GM19463 (cell line): ENCODE measurements at regions not wholly inside any gene's neighbourhood (a gene's known extent, or its start where the extent isn't known, plus 50 kb on each side); places are given as distances from the start of the nearest gene placed in this dataset.
"Not testable (repeated sequence)": the region's sequence is repeated elsewhere in the genome, so short reads cannot be mapped to it uniquely, and the experiment has no call there.

Source experiments
- ATAC-seq: cut with Tn5 transposase; IDR thresholded peaks from one replicate; pipeline ENCODE4 v1.9.1; 2021; ENCODE audit warnings: mild to moderate bottlenecking, moderate library complexity; ENCODE audit not compliant: unreplicated experiment

- no peak for ATAC-seq
Observed at GRCh38 chrX:131595120-131595519, 51.2 kb downstream of the OR13H1 start.

DNA sequence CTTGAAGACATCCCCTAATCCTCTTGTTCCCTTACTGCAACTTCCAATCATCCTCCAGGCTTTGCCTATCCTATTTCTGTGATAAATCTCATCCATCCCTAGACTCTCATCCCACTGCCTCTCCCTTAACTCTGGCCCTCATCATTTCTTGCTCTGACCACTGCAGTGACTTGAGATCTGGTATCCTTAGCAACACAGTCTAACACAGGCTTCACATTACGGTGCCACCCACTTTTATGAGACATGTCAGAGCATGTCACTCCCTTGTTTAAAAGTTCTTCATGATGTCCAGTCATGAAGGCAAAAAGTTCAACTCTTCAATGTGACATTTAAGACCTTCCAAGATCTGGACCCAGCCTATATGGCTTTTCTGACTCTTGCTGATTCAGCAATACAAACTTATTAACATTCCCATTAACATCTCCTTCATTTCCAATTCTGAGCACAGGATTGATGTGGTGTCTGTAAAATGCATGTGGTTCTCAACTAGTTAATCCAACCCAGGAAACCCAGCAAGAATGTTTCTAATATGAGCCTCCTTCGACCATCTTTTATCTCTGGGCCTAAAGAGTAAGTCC lies 64.0 kb downstream of the OR13H1 start:
- ATAC-seq, result no peak

DNA sequence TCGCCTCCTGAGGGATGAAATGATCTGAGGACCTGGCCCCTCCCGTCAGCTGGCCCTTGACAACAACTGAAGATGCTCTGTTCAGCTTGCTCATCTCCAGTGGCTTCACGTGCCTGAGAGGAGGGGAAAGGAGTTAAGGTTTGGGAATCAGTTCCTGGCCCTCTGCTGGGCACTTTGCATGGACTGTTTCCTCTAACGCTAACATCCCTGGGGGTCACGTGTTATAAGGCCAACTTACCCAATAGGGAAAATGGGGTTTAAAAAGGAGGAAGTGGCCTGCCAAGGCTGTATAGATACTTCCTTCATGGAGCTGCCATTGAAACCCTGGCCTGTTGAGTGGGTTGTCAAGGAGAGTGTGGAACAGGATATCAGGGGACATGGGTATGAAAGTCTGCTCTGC lies 65.6 kb downstream of the OR13H1 start:
- ATAC-seq, result no peak

DNA sequence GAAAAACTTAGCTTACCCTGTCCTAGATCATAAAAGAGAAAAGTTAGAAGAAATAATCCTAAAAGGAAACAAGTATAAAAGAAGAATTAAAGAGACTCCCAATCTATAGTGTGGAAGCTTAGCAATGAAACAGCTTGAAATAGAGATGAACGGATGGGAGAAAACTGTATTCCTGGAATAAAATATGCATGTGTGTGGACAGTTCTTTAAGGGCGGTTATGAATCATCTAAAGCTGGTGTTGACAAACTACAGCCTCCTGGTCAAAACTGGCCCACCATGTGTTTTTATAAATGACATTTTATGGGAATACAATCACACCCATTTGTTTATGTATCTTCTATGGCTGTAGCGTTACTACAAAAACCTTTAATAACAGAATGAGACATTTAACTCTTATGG lies 69.4 kb downstream of the OR13H1 start:
- ATAC-seq, result no peak

DNA sequence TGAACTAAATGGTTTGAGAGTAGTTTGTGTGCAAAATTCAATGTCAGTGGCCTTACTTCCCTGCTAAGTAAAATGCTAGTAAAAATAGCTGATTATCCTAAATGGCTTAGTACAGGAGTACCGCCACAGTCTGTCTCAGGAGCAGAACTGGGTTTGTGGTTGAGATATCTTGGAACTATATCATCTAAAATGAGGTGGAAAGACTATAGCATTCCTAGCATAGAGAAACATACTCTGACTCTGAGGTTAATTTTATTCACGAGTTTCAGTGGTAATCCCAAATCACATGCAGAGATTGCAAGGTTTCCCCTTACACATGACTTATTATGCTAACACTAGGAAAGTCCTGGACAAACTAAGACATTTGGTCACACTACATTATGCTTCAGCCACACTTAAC lies 70.4 kb downstream of the OR13H1 start:
- ATAC-seq, result no peak

GRCh38 chrX:131617182-131617581 lies 73.3 kb downstream of the OR13H1 start:
- no peak for ATAC-seq

GRCh38 chrX:131621650-131622049 lies 77.8 kb downstream of the OR13H1 start:
- ATAC-seq, result no peak

- no peak for ATAC-seq
Observed at GRCh38 chrX:131626681-131627296, 82.9 kb downstream of the OR13H1 start.

DNA sequence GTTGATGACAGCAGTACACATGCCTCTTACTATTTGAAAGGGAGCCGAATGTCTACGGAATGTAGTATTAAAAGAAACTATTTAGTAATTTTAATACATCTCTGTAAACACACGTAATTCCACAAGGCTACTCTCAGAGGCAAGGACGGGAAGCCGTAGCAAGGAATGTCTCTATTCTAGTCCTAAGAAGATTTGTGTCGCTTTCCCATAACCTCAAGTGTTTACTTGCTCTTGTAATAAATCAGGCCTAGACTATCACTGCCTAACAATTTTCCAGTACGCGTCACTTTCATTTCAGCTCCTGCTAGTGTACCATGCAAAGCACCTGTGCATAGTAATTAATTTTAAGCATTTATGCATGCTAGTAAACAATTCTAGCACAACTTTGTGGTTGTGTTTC lies 86.7 kb downstream of the OR13H1 start:
- ATAC-seq, result no peak

DNA sequence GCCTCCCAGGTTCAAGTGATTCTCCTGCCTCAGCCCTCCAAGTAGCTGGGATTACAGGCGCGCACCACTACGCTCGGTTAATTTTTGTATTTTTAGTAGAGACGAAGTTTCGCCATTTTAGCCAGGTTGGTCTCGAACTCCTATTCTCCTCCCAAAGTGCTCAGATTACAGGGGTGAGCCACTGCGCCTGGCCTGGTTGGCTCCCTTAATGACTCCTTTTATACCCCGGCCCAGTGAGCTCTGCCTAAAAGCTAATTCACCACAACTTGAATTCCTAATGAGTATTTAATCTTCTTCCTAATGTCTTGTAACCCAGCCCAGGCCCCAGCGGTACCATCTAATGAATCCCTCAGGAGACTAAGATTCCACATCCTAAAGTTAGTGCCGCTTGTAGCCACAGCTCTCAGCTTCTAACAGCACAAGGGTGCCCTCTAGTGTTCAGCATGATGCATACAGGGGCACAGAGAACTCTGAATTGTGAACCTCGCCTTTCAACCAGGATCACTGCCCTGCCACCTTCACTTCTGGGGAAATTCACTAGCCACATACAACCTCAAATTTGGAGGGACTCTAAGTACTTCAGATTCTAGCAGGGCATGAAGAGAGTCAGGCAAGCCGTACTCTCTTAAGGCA lies 89.5 kb downstream of the OR13H1 start:
- peak; percentile 98 for ATAC-seq

DNA sequence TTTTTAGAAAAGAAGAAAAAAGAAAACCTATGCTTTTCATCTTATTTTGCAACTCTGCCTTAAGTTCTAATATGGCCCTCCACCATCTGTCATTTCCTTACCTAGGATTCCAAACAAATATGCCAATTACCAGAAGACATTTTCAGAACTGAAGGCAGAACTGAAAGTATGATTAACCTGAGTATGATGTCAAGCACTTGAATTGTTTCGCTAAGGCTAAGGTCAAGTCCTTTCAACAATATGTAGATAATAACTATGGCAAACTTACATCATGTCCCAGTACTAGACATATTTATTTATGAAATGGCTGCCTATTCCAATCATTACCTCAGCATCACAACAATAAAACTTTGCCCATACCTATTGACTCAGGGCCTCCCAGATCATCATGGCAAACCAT lies 91.0 kb downstream of the OR13H1 start:
- ATAC-seq, result no peak

DNA sequence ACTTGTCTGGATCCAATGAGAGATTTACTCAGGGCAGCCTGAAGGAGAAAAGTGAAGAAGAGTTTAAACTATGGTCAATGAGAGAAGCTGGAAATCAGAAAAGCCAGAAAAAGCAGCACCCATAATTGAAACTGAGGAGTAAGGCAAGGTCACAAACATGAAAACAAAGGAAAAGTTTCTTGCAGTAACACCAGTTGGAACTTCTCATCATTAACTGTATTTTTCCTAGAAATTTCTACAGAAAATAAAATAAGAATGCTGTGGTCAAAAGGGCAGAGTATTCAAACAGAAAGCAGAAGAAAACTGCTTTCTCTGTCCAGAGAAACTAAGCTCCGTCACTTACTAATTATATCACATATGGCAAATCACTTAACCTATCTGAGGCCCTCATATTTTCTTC lies 102.2 kb downstream of the OR13H1 start:
- ATAC-seq, result no peak

DNA sequence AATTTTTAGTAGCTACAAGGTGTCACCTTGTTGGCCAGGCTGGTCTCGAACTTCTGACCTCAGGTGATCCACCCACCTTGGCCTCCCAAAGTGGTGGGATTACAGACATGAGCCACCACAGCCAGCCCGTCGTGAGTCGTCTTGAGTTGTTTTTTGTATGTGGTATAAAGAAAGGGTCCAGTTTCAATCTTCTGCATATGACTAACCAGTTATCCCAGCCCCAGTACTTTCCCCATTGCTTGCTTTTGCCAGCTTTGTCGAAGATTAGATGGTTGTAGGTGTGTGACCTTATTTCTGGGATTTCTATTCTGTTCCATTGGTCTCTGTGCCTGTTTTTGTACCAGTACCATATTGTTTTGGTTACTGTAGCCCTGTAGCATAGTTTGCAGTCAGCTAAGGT lies 105.9 kb downstream of the OR13H1 start:
- no peak for ATAC-seq

DNA sequence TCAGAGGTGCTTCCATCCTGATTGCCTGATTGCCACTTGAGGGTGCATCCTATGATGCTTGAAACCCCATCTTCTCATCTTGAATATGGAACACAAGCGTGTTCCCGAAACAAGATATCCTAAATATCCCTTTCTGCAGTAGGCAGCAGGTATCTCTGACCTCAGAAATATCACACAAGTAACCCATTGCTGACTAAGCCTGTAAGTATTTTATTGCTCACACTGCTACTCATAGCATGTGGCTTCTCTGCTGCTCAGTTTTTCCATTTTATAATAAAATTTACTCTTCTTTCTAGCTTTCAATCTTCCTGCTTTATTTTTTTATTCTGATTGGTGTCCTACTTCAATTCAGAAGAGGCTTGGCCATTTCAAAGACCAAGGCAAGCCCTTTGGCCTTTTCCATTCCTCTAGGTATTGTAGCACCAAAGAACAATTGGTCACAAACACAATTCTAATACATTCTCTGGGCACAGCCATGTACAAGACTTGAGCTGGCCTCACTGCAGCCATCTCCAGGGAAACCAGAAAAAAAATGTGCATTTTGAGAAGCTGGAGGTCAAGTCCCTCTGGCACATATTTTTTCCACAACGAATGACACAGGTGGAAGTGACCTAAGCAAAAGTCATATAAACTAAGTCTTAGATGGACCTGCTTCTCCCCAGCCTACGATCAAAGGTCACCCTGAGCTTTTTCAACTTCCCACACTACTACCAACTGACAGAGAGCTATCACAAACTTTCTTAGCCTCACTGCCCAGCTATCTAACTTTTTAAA lies 107.0 kb downstream of the OR13H1 start:
- ATAC-seq, result no peak

DNA sequence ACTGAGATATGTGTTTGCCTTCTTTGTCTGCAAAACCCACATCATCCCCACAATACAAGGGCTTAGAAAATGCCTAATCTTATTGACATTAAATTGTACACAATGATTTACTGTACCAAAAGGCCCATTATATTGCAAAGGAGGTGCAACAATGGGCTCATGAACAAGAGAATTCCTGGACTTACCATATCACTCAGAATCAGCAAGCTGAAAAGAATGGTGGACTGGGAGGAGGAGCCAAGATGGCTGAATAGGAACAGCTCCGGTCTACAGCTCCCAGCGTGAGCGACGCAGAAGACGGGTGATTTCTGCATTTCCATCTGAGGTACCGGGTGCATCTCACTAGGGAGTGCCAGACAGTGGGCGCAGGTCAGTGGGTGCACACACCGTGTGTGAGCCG lies 119.9 kb downstream of the OR13H1 start:
- not testable (repeated sequence) for ATAC-seq

DNA sequence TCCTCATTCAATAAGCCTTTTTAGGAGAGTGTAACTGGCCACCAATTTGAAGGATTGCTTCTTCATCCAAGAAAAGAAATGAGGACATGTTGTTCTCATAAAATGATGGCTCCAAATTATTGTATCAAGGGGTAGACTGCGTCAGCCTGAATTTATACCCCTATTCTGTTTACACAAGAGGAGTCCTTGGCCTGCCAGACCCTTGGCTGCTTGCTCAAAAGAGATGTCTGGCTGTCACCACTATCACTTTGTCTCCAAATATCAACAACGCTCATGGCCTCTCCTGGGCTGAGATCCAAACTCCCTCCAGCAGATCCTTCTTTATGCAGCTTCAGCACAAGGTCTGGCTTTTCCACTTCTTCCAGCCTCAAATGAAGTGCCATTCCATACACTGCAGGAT lies 127.9 kb downstream of the OR13H1 start:
- no peak for ATAC-seq

GRCh38 chrX:131675596-131676194 lies 131.8 kb downstream of the OR13H1 start:
- no peak for ATAC-seq

GRCh38 chrX:131677655-131678628 lies 134.1 kb downstream of the OR13H1 start:
- peak; percentile 83 for ATAC-seq

DNA sequence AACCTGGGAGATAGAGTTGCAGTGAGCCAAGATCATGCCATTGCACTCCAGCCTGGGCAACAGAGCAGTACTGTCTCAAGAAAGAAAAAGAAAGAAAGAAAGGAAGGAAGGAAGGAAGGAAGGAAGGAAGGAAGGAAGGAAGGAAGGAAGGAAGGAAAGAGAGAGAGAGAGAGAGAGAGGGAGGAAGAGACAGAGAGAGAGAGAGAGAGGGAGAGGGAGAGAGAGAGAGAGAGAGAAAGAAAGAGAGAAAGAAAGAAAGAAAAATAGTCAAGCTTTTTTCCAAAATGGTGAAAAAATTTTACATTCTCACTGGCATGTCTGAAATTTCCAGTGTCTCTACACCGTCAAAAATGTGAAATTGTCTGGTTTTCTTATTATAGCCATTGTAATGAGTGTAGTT lies 138.9 kb downstream of the OR13H1 start:
- ATAC-seq, result not testable (repeated sequence)

DNA sequence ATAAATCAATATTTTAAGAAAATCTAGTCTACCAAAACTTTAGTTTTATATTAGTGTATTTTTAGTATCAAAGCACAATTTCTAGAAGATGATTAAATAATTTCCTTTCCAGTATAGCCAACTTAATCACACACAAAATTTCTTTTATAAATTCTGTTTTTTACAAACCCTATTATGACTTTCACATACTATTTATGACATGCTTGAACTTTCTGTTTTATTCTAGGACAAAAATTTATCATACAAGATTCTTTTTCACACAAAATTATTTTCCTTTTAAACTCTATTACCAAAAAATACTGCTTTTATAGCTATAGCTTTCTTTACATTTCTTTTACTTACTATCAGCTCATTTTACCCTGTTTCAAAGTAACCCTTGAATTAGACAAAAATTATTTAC lies 149.5 kb downstream of the OR13H1 start:
- ATAC-seq, result no peak
